ENCODE measurements at regions not wholly inside any gene's neighbourhood (a gene's known extent, or its start where the extent isn't known, plus 50 kb on each side); places are given as distances from the start of the nearest gene placed in this dataset.
"Not testable (repeated sequence)": the region's sequence is repeated elsewhere in the genome, so short reads cannot be mapped to it uniquely, and the experiment has no call there.

DNA sequence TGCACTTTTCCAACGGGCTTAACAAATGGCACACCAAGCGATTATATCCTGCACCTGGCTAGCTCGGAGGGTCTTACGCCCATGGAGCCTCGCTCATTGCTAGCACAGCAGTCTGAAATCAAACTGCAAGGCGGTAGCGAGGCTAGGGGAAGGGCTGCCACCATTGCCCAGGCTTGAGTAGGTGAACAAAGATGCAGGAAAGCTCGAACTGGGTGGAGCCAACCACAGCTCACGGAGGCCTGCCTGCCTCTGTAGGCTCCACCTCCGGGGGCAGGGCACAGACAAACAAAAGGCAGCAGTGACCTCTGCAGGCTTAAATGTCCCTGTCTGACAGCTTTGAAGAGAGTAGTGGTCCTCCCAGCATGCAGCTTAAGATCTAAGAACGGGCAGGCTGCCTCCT lies 365.4 kb downstream of the MMUT start:
- TF ChIP-seq, protein P1, sequence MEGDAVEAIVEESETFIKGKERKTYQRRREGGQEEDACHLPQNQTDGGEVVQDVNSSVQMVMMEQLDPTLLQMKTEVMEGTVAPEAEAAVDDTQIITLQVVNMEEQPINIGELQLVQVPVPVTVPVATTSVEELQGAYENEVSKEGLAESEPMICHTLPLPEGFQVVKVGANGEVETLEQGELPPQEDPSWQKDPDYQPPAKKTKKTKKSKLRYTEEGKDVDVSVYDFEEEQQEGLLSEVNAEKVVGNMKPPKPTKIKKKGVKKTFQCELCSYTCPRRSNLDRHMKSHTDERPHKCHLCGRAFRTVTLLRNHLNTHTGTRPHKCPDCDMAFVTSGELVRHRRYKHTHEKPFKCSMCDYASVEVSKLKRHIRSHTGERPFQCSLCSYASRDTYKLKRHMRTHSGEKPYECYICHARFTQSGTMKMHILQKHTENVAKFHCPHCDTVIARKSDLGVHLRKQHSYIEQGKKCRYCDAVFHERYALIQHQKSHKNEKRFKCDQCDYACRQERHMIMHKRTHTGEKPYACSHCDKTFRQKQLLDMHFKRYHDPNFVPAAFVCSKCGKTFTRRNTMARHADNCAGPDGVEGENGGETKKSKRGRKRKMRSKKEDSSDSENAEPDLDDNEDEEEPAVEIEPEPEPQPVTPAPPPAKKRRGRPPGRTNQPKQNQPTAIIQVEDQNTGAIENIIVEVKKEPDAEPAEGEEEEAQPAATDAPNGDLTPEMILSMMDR (conservative IDR thresholded peaks at IDR 0.05; ENCODE audit: low read depth, low read length), result not testable (repeated sequence)
- not testable (repeated sequence) for TF ChIP-seq EZH2 (IDR thresholded peaks at IDR 0.05; ENCODE audit: low read length, unreplicated experiment)

All from PC-3 (cell line).